ENCODE measurements at regions not wholly inside any gene's neighbourhood (a gene's known extent, or its start where the extent isn't known, plus 50 kb on each side); places are given as distances from the start of the nearest gene placed in this dataset.
"Not testable (repeated sequence)": the region's sequence is repeated elsewhere in the genome, so short reads cannot be mapped to it uniquely, and the experiment has no call there.

DNA sequence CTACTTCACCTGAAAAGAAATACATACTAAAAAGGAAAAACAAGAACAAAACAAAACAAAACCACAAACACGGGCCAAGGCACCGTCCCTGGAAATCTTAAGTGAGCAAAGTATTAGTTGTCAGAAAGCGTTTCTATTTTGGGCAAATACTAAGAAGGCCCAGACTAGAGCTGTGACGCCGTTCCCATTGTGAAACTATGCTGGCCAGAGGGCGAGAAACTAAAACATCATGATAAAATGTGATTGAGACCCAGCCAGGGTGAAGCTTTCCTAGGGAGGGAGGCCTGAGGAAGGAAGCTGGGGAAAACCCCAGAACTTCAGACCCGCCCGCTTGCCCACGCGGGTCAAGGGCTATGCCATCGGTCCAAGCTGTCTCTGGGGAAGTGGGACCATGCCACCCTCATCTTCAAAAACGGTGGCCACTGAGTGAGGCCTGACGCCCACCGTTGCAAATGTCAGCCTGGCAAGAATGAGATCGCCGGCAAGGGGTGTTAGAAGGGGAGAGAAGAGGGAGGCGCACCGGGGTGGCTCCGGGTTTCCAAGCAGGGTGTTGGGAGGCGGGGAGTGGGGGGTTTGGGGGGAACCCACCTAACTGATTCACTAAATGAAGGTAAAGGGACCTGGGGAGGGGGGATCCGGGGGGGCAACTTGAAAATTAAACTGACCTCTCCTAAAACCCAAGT, 1950.9 kb upstream of the DEFB115 start:
- Histone ChIP-seq H3K36me3 (no peaks in the 10 kb centered on the region), H3K27me3 (no peaks in the 10 kb centered on the region), H3K4me1 (no peaks in the 10 kb centered on the region), H3K9me3 (peaks cover 0 to 15% (median 8%) of the 10 kb centered on the region in 3 donors), H3K27ac (no peak overlapping the region), H3K4me3 (no peak overlapping the region)
- TF ChIP-seq, protein P1, sequence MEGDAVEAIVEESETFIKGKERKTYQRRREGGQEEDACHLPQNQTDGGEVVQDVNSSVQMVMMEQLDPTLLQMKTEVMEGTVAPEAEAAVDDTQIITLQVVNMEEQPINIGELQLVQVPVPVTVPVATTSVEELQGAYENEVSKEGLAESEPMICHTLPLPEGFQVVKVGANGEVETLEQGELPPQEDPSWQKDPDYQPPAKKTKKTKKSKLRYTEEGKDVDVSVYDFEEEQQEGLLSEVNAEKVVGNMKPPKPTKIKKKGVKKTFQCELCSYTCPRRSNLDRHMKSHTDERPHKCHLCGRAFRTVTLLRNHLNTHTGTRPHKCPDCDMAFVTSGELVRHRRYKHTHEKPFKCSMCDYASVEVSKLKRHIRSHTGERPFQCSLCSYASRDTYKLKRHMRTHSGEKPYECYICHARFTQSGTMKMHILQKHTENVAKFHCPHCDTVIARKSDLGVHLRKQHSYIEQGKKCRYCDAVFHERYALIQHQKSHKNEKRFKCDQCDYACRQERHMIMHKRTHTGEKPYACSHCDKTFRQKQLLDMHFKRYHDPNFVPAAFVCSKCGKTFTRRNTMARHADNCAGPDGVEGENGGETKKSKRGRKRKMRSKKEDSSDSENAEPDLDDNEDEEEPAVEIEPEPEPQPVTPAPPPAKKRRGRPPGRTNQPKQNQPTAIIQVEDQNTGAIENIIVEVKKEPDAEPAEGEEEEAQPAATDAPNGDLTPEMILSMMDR (IDR thresholded peaks at IDR 0.05) = no peak
- no peak for DNase-seq
- intact Hi-C loops (cut with DNase I; ENCODE audit: low total_unique reads) = no loop called here

GRCh38 chr20:29307484-29307883, 1950.0 kb upstream of the DEFB115 start:
- intact Hi-C loops (cut with DNase I; ENCODE audit: low total_unique reads); H3K36me3 ChIP-seq; H3K4me1 ChIP-seq; DNase-seq; H3K27me3 ChIP-seq; H3K27ac ChIP-seq; H3K4me3 ChIP-seq; H3K9me3 ChIP-seq: not testable (repeated sequence)

DNA sequence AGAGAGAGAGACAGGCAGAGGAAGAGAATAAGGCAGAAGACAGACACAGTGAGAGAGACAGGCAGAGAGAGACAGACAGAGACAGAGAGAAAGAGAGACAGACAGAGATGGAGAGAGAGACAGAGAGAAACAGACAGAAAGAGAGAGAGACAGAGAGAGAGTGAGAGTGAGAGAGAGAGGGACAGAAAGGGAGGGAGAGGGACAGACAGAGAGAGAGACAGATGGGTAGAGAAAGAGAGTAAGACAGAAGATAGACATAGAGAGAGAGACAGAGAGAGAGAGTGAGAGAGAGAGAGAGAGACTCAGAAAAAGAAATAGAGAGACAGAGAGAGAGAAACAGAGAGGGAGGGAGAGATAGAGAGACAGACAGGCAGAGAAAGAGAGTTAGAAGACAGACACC, 1948.5 kb upstream of the DEFB115 start:
- H3K9me3 ChIP-seq; H3K4me3 ChIP-seq; H3K4me1 ChIP-seq; intact Hi-C loops (cut with DNase I; ENCODE audit: low total_unique reads); H3K27me3 ChIP-seq; H3K27ac ChIP-seq; H3K36me3 ChIP-seq; DNase-seq: not testable (repeated sequence)

DNA sequence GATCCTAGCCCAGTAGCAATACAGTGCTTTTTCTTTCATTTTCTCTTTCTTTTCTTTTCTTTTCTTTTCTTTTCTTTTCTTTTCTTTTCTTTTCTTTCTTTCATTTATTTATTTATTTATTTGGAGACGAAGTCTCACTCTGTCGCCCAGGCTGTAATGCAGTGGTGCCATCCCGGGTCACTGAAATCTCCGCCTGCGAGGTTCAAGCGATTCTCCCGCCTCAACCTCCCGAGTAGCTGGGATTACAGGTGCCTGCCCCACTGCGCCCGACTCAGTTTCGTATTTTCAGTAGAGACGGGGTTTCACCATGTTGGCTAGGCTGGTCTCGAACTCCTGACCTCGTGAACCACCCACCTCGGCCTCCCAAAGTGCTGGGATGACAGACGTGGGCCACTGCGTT, 1948.0 kb upstream of the DEFB115 start:
- H3K4me3 ChIP-seq; H3K4me1 ChIP-seq; H3K36me3 ChIP-seq; H3K27ac ChIP-seq; intact Hi-C loops (cut with DNase I; ENCODE audit: low total_unique reads); H3K9me3 ChIP-seq; H3K27me3 ChIP-seq; DNase-seq: not testable (repeated sequence)

DNA sequence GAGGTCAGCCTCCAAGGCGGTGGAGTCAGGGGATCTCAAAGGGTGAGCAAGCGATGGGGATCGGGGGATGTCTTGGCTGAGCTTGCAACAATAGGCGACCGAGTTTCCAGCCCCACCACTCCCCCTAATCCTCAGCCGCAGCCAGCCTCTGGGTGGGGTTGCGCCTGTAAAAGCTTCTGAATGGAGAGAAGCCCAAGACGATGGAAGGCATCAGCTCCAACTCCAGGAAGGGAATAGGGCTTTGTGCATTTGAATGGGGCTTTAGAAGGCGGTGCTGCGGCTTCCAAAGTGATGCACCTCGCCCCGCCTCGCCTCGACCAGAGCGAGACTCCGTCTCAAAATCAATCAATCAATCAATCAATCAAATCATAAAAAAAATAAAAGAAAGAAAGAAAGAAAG, 1946.4 kb upstream of the DEFB115 start:
- DNase-seq; H3K27me3 ChIP-seq; H3K4me3 ChIP-seq; H3K36me3 ChIP-seq; H3K27ac ChIP-seq; H3K9me3 ChIP-seq; intact Hi-C loops (cut with DNase I; ENCODE audit: low total_unique reads); H3K4me1 ChIP-seq: not testable (repeated sequence)

DNA sequence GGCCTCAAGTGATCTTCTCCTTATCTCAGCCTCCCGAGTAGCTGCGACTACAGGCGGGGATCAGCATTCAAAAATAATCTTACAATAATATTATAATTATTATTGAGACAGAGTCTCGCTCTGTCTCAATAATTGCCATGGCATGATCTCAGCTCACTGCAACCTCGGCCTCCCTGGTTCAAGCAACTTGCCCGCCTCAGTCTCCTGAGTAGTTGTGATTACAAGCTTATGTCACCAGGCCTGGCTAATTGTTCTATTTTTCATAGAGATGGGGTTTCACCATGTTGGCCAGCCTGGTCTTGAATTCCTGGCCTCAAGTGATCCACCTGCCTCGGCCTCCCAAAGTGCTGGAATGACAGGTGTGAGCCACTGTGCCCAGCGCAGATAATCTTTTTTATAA, 1944.8 kb upstream of the DEFB115 start:
- H3K4me3 ChIP-seq; H3K4me1 ChIP-seq; H3K36me3 ChIP-seq; H3K27ac ChIP-seq; DNase-seq; intact Hi-C loops (cut with DNase I; ENCODE audit: low total_unique reads); H3K9me3 ChIP-seq; H3K27me3 ChIP-seq: not testable (repeated sequence)

DNA sequence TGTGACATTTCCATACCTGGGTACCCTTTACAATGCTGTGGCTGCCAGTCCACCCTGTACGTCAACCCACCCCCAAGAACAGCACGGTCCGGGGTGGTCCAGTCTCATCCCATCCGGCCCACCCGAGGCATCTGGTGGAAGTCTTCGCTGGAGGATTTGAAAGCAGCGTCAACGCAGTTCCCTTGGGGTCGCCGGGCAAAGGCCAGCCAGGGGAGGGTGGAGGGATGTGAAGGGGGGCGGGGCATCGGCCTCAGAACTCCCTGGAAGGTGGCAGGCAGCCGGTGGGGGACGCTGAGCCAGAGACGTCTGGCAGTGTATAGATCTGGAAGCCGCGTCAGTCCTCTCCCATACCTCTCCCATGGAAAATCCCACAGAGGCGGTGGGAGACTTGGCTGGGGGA, 1944.0 kb upstream of the DEFB115 start:
- Histone ChIP-seq H3K9me3 (peaks cover 0 to 9% (median under 1%) of the 10 kb centered on the region in 3 donors), H3K4me3 (no peak overlapping the region), H3K4me1 (no peaks in the 10 kb centered on the region), H3K36me3 (no peaks in the 10 kb centered on the region), H3K27me3 (no peaks in the 10 kb centered on the region), H3K27ac (no peak overlapping the region)
- intact Hi-C loops (cut with DNase I; ENCODE audit: low total_unique reads) = no loop called here
- no peak for DNase-seq
- TF ChIP-seq, protein P1 (IDR thresholded peaks at IDR 0.05) = no peak

DNA sequence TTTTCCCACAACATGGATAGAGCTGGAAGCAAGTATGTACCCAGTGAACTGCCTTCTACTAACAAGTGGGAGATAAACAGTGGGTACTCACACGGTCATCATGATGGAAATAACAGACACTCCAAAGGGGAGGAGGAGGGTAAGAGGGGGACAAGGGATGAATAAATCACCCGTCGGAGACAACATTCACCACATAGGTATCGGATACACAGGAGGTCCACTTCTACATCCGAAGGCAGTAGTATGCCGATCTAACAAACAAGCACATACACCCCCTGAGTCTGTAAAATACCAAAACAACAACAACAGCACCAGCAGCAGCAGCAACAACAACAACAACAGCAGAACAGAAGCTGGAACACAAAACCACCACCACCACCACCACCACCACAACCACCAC, 1943.2 kb upstream of the DEFB115 start:
- Histone ChIP-seq H3K27ac (no peak overlapping the region), H3K9me3 (peaks cover 0 to 9% (median 9%) of the 10 kb centered on the region in 3 donors), H3K36me3 (no peaks in the 10 kb centered on the region), H3K4me3 (no peak overlapping the region), H3K4me1 (no peaks in the 10 kb centered on the region), H3K27me3 (peaks cover 0 to 3% of the 10 kb centered on the region in 2 donors)
- intact Hi-C loops (cut with DNase I; ENCODE audit: low total_unique reads) = no loop called here
- no peak for DNase-seq
- TF ChIP-seq, protein P1 (IDR thresholded peaks at IDR 0.05) = no peak
